ENCODE measurements at regions not wholly inside any gene's neighbourhood (a gene's known extent, or its start where the extent isn't known, plus 50 kb on each side); places are given as distances from the start of the nearest gene placed in this dataset.

DNA sequence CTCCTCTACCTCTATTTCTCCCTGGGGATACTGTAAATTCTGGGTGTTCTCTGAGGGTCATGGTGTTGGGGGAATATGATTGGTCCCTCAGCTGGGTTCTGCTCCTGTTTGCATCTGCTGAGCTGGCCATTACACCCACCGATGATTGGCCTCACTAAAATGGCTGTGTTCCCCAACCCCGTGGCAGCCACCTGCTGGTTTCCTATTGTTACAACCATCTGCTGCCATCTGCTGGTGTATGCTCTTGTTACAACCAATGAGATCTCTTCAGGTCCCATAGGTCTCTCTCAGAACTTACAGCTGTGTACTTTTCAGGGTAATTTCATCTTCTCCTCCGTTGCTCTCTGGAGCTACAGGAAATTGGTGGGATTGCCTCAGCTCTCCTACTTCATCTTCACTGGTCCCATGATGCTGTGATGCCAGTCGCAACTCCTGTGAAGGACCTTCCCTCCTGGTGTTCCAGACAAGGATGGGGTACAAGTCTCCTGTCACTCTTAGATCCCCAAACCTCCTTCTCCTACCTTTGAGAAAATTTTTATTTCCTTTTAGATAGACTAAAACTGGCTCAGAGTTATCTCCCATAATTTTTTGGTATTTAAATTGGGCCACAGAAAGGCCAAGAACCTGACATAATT, 303.5 kb upstream of the SMIM30 start (continued):
- TF ChIP-seq, protein P1, sequence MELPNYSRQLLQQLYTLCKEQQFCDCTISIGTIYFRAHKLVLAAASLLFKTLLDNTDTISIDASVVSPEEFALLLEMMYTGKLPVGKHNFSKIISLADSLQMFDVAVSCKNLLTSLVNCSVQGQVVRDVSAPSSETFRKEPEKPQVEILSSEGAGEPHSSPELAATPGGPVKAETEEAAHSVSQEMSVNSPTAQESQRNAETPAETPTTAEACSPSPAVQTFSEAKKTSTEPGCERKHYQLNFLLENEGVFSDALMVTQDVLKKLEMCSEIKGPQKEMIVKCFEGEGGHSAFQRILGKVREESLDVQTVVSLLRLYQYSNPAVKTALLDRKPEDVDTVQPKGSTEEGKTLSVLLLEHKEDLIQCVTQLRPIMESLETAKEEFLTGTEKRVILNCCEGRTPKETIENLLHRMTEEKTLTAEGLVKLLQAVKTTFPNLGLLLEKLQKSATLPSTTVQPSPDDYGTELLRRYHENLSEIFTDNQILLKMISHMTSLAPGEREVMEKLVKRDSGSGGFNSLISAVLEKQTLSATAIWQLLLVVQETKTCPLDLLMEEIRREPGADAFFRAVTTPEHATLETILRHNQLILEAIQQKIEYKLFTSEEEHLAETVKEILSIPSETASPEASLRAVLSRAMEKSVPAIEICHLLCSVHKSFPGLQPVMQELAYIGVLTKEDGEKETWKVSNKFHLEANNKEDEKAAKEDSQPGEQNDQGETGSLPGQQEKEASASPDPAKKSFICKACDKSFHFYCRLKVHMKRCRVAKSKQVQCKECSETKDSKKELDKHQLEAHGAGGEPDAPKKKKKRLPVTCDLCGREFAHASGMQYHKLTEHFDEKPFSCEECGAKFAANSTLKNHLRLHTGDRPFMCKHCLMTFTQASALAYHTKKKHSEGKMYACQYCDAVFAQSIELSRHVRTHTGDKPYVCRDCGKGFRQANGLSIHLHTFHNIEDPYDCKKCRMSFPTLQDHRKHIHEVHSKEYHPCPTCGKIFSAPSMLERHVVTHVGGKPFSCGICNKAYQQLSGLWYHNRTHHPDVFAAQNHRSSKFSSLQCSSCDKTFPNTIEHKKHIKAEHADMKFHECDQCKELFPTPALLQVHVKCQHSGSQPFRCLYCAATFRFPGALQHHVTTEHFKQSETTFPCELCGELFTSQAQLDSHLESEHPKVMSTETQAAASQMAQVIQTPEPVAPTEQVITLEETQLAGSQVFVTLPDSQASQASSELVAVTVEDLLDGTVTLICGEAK (IDR thresholded peaks at IDR 0.05; ENCODE audit: borderline replicate concordance): no peak
- TF ChIP-seq SMARCA5 (IDR thresholded peaks at IDR 0.05) (peak; percentile 84), TAF1 (IDR thresholded peaks at IDR 0.05; ENCODE audit: borderline replicate concordance, low read depth, low read length) (no peak), YBX1 (IDR thresholded peaks at IDR 0.05) (no peak), SMC3 (IDR thresholded peaks at IDR 0.05; ENCODE audit: borderline replicate concordance, low read length) (peak; percentile 96), TCF12 (IDR thresholded peaks at IDR 0.05; ENCODE audit: low read depth, low read length) (0 out of 2 replicates have a peak, but pooled peaks have one; percentile 64), PML (IDR thresholded peaks at IDR 0.05; ENCODE audit: low read length) (no peak), SMAD5 (IDR thresholded peaks at IDR 0.05; ENCODE audit: low read depth) (no peak), GATAD2B (conservative IDR thresholded peaks at IDR 0.05; ENCODE audit: low read depth) (no peak), RBBP5 (conservative IDR thresholded peaks at IDR 0.05) (no peak), RCOR1 (conservative IDR thresholded peaks at IDR 0.05; ENCODE audit: low read depth, low read length) (no peak), POLR2AphosphoS5 (IDR thresholded peaks at IDR 0.05; ENCODE audit: low read length) (no peak), YY1 (IDR thresholded peaks at IDR 0.05; ENCODE audit: low read depth, low read length) (peak; percentile 97), ZNF622 (IDR thresholded peaks at IDR 0.05) (no peak), ASH2L (IDR thresholded peaks at IDR 0.05; ENCODE audit: borderline replicate concordance, low read depth) (no peak)
- TF ChIP-seq, protein P2, sequence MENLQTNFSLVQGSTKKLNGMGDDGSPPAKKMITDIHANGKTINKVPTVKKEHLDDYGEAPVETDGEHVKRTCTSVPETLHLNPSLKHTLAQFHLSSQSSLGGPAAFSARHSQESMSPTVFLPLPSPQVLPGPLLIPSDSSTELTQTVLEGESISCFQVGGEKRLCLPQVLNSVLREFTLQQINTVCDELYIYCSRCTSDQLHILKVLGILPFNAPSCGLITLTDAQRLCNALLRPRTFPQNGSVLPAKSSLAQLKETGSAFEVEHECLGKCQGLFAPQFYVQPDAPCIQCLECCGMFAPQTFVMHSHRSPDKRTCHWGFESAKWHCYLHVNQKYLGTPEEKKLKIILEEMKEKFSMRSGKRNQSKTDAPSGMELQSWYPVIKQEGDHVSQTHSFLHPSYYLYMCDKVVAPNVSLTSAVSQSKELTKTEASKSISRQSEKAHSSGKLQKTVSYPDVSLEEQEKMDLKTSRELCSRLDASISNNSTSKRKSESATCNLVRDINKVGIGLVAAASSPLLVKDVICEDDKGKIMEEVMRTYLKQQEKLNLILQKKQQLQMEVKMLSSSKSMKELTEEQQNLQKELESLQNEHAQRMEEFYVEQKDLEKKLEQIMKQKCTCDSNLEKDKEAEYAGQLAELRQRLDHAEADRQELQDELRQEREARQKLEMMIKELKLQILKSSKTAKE (IDR thresholded peaks at IDR 0.05; ENCODE audit: low read depth, poor library complexity, severe bottlenecking): no peak
- TF ChIP-seq, protein P3, sequence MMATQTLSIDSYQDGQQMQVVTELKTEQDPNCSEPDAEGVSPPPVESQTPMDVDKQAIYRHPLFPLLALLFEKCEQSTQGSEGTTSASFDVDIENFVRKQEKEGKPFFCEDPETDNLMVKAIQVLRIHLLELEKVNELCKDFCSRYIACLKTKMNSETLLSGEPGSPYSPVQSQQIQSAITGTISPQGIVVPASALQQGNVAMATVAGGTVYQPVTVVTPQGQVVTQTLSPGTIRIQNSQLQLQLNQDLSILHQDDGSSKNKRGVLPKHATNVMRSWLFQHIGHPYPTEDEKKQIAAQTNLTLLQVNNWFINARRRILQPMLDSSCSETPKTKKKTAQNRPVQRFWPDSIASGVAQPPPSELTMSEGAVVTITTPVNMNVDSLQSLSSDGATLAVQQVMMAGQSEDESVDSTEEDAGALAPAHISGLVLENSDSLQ (IDR thresholded peaks at IDR 0.05): peak; percentile 22; the same call in 1 of the 2 replicates
- TF ChIP-seq, protein P4, sequence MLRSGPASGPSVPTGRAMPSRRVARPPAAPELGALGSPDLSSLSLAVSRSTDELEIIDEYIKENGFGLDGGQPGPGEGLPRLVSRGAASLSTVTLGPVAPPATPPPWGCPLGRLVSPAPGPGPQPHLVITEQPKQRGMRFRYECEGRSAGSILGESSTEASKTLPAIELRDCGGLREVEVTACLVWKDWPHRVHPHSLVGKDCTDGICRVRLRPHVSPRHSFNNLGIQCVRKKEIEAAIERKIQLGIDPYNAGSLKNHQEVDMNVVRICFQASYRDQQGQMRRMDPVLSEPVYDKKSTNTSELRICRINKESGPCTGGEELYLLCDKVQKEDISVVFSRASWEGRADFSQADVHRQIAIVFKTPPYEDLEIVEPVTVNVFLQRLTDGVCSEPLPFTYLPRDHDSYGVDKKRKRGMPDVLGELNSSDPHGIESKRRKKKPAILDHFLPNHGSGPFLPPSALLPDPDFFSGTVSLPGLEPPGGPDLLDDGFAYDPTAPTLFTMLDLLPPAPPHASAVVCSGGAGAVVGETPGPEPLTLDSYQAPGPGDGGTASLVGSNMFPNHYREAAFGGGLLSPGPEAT (IDR thresholded peaks at IDR 0.05; ENCODE audit: low read depth): peak; percentile 47; the same call in 1 of the 2 replicates
- TF ChIP-seq, protein P5, sequence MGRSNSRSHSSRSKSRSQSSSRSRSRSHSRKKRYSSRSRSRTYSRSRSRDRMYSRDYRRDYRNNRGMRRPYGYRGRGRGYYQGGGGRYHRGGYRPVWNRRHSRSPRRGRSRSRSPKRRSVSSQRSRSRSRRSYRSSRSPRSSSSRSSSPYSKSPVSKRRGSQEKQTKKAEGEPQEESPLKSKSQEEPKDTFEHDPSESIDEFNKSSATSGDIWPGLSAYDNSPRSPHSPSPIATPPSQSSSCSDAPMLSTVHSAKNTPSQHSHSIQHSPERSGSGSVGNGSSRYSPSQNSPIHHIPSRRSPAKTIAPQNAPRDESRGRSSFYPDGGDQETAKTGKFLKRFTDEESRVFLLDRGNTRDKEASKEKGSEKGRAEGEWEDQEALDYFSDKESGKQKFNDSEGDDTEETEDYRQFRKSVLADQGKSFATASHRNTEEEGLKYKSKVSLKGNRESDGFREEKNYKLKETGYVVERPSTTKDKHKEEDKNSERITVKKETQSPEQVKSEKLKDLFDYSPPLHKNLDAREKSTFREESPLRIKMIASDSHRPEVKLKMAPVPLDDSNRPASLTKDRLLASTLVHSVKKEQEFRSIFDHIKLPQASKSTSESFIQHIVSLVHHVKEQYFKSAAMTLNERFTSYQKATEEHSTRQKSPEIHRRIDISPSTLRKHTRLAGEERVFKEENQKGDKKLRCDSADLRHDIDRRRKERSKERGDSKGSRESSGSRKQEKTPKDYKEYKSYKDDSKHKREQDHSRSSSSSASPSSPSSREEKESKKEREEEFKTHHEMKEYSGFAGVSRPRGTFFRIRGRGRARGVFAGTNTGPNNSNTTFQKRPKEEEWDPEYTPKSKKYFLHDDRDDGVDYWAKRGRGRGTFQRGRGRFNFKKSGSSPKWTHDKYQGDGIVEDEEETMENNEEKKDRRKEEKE (IDR thresholded peaks at IDR 0.05): no peak
